Large intestine (tissue), 3 donors: ENCODE measurements at regions not wholly inside any gene's neighbourhood (a gene's known extent, or its start where the extent isn't known, plus 50 kb on each side); places are given as distances from the start of the nearest gene placed in this dataset.
A peak's percentile ranks its signal among the peaks of the same experiment; 100 is the strongest.
"Not testable (repeated sequence)": the region's sequence is repeated elsewhere in the genome, so short reads cannot be mapped to it uniquely, and the experiment has no call there.

Experiments used
- DNase-seq, 2 donors: peaks; one replicate each; pipeline versions ENCODE4 v3.0.0 to v3.0.0-alpha.2; 2013
- H3K27ac ChIP-seq: one replicate; pipeline ENCODE4 v1.5.1; 2013; ENCODE audit warnings: low read length
- H3K27me3 ChIP-seq: 2 replicates; pipeline ENCODE4 v1.6.1; 2013; ENCODE audit warnings: low read length; ENCODE audit not compliant: control insufficient read depth, insufficient read depth
- H3K36me3 ChIP-seq: 2 replicates; pipeline ENCODE4 v1.6.1; 2013; ENCODE audit warnings: low read length; ENCODE audit not compliant: control insufficient read depth, insufficient read depth
- H3K4me1 ChIP-seq: one replicate; pipeline ENCODE4 v1.6.1; 2013; ENCODE audit warnings: low read length; ENCODE audit not compliant: control insufficient read depth, insufficient read depth
- H3K4me3 ChIP-seq: one replicate; pipeline ENCODE4 v1.5.1; 2013; ENCODE audit warnings: low read length
- H3K9me3 ChIP-seq: one replicate; pipeline ENCODE4 v1.6.1; 2013; ENCODE audit warnings: mild to moderate bottlenecking, low read depth, low read length, moderate library complexity; ENCODE audit not compliant: control insufficient read depth
- WGBS: methylation state at CpG from one replicate; pipeline ENCODE4 v1.1.5; 2013; ENCODE audit warnings: low lambda C conversion rate; ENCODE audit not compliant: insufficient coverage; 5-methylcytosine and 5-hydroxymethylcytosine counted together

GRCh38 chr18:8932866-8933265, 169.6 kb upstream of the NDUFV2 start:
- DNase-seq: no peak
- H3K27ac ChIP-seq: no peak overlapping the region
- H3K4me1 ChIP-seq: peaks cover 11% of the 10 kb centered on the region
- peaks cover 2% of the 10 kb centered on the region for H3K9me3 ChIP-seq
- no peaks in the 10 kb centered on the region for H3K27me3 ChIP-seq
- H3K36me3 ChIP-seq: no peaks in the 10 kb centered on the region
- no peak overlapping the region for H3K4me3 ChIP-seq

DNA sequence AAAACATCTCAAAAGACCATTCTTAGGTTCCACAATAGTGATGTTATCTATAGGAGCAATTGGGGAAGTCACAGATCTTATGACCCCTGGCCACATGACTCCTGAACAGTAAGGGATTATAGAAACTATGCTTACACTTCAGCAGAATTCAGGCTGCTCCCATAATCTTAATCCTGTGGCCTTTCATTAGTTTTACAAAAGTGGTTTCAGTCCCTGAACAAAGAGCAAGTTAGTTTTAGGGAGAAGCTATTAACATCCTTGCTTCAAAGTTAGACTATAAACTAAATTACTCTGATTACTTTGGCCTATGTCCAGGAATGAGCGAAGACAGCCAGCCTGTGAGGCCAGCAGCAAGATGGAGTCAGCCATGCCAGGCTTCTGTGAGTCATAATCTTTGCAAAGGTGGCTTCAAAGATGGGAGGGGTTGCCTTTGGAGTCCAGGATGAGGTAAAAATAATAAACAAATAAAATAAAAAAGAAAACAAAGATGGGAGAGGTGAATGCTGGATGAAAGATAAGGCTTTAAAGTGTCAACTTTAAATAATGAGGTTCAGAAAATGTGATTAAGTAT, 168.7 kb upstream of the NDUFV2 start:
- H3K4me1 ChIP-seq: peaks cover 14% of the 10 kb centered on the region
- peaks cover 2% of the 10 kb centered on the region for H3K9me3 ChIP-seq
- H3K27me3 ChIP-seq: no peaks in the 10 kb centered on the region
- no peaks in the 10 kb centered on the region for H3K36me3 ChIP-seq
- DNase-seq: no peak
- WGBS: no CpG with 5 or more reads among the region's 1 CpG
- no peak overlapping the region for H3K27ac ChIP-seq
- no peak overlapping the region for H3K4me3 ChIP-seq

GRCh38 chr18:8935346-8935745, 167.2 kb upstream of the NDUFV2 start:
- not testable (repeated sequence) for H3K27me3 ChIP-seq, H3K36me3 ChIP-seq, H3K9me3 ChIP-seq, H3K4me3 ChIP-seq, H3K27ac ChIP-seq, DNase-seq
- peaks cover 14% of the 10 kb centered on the region for H3K4me1 ChIP-seq
- WGBS: no CpG with 5 or more reads among the region's 24 CpGs

- peak overlapping the region; percentile 32 for H3K27ac ChIP-seq
- WGBS: no CpG with 5 or more reads among the region's 3 CpGs
- H3K27me3 ChIP-seq: no peaks in the 10 kb centered on the region
- H3K9me3 ChIP-seq: peaks cover 2% of the 10 kb centered on the region
- no peak overlapping the region for H3K4me3 ChIP-seq
- peak in 1 of 2 donors; percentile 24 for DNase-seq
- H3K4me1 ChIP-seq: peaks cover 14% of the 10 kb centered on the region
- H3K36me3 ChIP-seq: no peaks in the 10 kb centered on the region
These were observed 165.9 kb upstream of the NDUFV2 start for GRCh38 chr18:8936619-8937018.

GRCh38 chr18:8937160-8938094, 165.1 kb upstream of the NDUFV2 start:
- Histone ChIP-seq H3K4me1 (peaks cover 14% of the 10 kb centered on the region), H3K9me3 (peaks cover 2% of the 10 kb centered on the region), H3K27ac (peak overlapping the region; percentile 32), H3K27me3 (no peaks in the 10 kb centered on the region), H3K36me3 (no peaks in the 10 kb centered on the region), H3K4me3 (no peak overlapping the region)
- 85% methylated on average over 3 of the region's 9 CpGs for WGBS
- peak in 1 of 2 donors; percentile 23 for DNase-seq

GRCh38 chr18:8938817-8939216, 163.7 kb upstream of the NDUFV2 start:
- no peak for DNase-seq
- Histone ChIP-seq H3K27ac (no peak overlapping the region), H3K36me3 (no peaks in the 10 kb centered on the region), H3K9me3 (peaks cover 2% of the 10 kb centered on the region), H3K4me3 (no peak overlapping the region), H3K4me1 (peaks cover 14% of the 10 kb centered on the region), H3K27me3 (no peaks in the 10 kb centered on the region)
- no CpG with 5 or more reads among the region's 7 CpGs for WGBS

- peaks cover 9% of the 10 kb centered on the region for H3K4me1 ChIP-seq
- H3K4me3 ChIP-seq: no peak overlapping the region
- H3K9me3 ChIP-seq: no peaks in the 10 kb centered on the region
- H3K27me3 ChIP-seq: no peaks in the 10 kb centered on the region
- no peaks in the 10 kb centered on the region for H3K36me3 ChIP-seq
- WGBS: 73% methylated on average over 4 of the region's 6 CpGs
- DNase-seq: no peak
- no peak overlapping the region for H3K27ac ChIP-seq
These were observed 160.2 kb upstream of the NDUFV2 start for GRCh38 chr18:8942021-8942908.

DNA sequence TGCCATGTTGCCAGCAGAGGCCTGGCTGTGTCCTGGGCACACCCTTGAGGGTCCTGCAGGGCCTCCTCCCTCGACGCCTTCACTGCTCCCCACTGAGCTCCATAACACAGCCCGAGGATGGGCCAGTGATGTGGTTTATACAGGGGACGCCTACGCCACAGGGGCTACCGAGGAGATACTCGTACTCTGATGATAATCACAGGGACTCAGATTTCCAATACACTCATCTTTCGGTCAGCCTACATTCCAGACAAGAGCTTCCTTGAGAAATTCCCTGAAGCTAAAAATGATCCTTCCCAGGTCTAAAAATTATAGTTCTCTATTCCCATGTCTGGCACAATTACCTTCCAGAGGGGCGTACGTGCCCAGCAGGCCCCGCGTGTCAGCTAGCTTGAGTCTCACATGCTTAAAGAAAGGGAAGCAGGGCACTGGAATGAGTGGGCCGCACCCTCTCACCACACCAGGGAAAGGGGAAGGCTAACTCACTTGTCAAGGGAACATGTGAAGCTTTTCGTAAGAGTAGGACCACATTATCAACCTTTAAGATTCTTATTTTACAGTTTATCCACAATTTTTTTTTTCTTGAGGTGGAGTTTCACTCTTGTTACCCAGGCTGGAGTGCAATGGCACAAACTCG, 159.5 kb upstream of the NDUFV2 start:
- no CpG with 5 or more reads among the region's 15 CpGs for WGBS
- H3K4me3 ChIP-seq: no peak overlapping the region
- no peaks in the 10 kb centered on the region for H3K27me3 ChIP-seq
- H3K9me3 ChIP-seq: no peaks in the 10 kb centered on the region
- no peak overlapping the region for H3K27ac ChIP-seq
- peaks cover 1% of the 10 kb centered on the region for H3K4me1 ChIP-seq
- no peak for DNase-seq
- no peaks in the 10 kb centered on the region for H3K36me3 ChIP-seq

GRCh38 chr18:8943900-8944870, 158.3 kb upstream of the NDUFV2 start:
- no peak for DNase-seq
- Histone ChIP-seq H3K9me3 (no peaks in the 10 kb centered on the region), H3K4me1 (peaks cover 4% of the 10 kb centered on the region), H3K36me3 (no peaks in the 10 kb centered on the region), H3K27ac (no peak overlapping the region), H3K27me3 (no peaks in the 10 kb centered on the region), H3K4me3 (no peak overlapping the region)
- WGBS: 100% methylated on average over 1 of the region's 11 CpGs
